ENCODE measurements at regions not wholly inside any gene's neighbourhood (a gene's known extent, or its start where the extent isn't known, plus 50 kb on each side); places are given as distances from the start of the nearest gene placed in this dataset.

DNA sequence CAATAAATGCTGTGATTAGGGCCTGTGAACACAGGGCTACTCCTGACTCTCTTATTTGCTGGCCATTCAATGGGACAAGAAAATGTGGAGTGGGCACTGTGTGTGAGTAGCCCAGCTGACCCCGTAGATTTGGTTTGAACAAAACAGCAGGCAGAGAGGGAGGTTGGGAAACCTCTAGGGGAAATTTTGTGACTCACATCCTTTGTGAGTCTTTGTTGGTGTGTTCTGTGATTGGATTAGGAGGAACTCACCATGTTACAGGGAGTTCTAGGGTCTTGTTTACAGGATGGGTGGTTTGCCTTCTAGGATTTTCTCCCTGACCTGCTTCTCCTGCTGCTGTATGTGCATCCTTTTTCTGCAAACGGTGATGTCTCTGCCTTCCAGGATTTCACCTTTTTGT lies 128.3 kb upstream of the MKI67 start:
- TF ChIP-seq, protein P1, sequence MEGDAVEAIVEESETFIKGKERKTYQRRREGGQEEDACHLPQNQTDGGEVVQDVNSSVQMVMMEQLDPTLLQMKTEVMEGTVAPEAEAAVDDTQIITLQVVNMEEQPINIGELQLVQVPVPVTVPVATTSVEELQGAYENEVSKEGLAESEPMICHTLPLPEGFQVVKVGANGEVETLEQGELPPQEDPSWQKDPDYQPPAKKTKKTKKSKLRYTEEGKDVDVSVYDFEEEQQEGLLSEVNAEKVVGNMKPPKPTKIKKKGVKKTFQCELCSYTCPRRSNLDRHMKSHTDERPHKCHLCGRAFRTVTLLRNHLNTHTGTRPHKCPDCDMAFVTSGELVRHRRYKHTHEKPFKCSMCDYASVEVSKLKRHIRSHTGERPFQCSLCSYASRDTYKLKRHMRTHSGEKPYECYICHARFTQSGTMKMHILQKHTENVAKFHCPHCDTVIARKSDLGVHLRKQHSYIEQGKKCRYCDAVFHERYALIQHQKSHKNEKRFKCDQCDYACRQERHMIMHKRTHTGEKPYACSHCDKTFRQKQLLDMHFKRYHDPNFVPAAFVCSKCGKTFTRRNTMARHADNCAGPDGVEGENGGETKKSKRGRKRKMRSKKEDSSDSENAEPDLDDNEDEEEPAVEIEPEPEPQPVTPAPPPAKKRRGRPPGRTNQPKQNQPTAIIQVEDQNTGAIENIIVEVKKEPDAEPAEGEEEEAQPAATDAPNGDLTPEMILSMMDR (IDR thresholded peaks at IDR 0.05) = no peak
- TF ChIP-seq POLR2A (IDR thresholded peaks at IDR 0.05) = no peak

All from uterus (tissue), 2 donors.